A204.1 (cell line): ENCODE measurements at regions not wholly inside any gene's neighbourhood (a gene's known extent, or its start where the extent isn't known, plus 50 kb on each side); places are given as distances from the start of the nearest gene placed in this dataset.
"Not testable (repeated sequence)": the region's sequence is repeated elsewhere in the genome, so short reads cannot be mapped to it uniquely, and the experiment has no call there.

Source experiments
- FAIRE-seq: peaks from 2 replicates; lab custom pipeline; 2012; peaks lifted over from hg19 to GRCh38; lab: Jason Lieb, UNC

DNA sequence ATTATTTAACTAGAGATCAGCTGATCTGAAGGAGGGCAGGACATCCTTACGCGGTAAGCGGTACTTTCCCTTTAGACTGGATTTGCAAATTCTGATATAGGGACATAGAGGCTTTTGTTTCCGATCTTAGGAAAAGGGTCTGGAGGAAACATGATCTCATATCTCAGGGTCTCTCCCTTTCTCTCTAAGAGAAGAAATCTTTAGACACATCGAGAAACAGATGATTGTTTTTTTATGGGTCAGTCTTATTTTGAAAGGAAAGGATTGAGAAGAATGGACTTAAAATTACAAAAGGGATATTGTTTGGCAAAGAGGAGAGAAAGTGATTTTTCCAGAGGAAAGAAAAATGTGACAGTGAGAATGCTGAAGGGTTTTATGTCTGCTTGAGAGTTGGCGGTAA is 83.9 kb upstream of the OGFRL1 start:
- FAIRE-seq, result no peak

DNA sequence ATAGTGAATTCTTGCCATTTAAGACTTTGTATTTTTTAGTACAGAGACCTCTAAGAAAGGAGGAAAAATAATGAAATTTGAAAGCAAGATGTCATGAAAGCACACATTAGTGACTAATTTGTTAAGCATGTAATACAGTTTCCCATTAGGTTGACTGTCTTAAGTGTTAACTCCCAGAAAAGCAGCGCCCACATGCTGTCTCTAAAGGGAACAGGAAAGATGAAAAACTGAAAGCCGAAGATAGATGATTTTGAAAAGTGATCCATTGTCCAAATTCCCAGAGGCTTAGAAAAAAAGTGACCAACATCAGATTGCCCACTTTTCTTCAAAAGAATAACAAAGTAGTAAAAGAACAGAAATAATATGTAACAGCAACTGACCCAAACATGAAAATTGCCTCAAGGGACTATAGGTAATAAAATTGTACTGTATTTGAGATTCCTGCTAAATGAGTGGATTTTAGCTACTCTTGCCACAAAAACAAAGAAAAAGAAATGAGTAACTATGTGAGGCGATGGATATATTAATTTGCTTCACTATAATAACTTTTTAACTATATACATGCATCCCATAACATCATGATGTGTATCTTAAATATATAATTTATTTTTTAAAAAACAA is 83.2 kb upstream of the OGFRL1 start:
- no peak for FAIRE-seq

DNA sequence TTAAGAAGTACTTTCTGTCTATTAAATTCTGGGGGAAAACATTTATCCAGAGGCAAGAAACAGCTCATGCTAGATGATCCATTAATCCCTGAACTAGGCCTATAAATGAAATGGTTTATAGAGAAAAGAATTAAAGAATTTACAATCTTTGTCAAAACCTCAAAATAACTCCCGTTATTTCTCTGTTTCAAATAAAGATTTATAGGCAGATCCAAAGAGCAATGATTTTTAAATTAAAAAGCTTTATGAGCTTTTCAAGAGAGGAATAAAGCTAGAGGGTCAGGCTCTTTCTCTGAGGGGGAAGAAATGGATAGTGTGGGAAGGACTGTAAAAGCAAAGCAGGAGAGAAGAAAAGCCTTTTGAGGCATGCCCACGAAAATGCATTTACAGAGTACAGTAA is 82.5 kb upstream of the OGFRL1 start:
- FAIRE-seq, result no peak

DNA sequence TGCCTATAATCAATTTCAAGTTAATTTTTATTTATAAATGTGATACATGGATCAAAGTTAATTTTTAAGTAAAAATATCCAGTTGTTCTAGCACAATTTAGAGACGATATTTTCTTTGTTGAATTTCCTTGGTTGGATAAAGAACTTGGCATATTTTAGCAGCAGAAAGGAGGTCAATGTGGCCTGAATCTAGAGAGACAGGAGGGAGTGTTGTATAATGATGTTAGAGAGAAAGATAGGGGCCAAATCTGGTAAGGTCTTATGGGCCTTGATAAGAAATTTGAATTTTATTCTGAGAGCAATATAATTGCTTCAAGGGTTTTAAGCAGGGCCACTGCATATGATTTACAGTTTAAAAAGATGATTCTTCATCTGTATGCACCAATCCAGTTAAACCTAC is 79.4 kb upstream of the OGFRL1 start:
- FAIRE-seq, result no peak

DNA sequence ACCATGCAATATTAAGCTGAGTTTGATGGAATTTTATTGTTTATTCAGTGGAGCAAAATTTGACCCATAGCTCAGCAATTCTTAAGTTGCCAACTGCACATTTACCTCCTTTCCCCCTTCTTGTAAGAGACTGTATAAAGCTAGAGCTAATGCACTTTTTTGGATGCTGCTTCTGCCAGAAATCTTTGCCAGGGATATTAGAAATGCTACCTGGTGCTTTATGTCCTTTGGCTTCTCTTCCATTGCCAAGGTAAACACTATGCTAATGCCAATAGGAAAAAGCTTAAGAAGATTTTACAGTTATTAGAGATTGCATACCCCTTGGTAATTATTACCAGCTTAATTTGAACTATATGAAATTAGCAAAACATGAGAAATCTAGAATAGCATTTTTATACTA is 79.0 kb upstream of the OGFRL1 start:
- FAIRE-seq, result no peak

DNA sequence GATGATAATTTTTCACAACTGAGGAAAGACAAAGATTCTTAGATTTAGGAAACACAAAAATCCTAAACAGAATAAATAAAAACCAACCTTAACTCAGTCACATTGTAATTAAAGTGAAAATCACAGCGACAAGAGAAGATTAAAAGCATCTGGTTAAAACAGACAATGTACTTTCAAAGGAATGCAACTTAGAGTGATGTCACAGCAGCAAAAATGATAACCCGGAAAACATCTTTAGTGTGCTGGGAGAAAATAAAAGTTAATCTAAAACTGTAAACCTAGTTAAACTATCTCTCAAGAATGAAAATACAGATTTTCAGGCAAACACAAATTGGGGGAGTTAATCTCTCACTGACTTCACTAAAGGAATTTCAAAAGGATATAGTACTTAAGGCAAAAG is 76.8 kb upstream of the OGFRL1 start:
- no peak for FAIRE-seq

DNA sequence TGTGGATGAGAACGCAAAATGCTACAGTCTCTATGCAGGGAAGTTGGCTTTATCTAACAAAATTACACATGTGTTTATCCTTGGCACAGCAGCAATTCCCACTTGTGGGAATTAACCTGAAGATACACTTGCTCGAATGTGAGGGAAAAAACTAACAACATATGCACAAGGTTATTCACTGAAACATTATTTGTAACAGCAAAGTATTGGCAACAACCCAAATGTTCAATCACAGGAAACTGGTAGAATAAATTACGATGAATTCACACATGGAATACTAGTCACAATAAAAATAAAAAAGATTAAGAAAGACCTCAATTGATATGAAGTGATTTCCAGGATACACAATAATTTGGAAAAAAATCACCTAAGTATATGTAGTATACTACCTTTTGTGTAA is 68.1 kb upstream of the OGFRL1 start:
- no peak for FAIRE-seq

DNA sequence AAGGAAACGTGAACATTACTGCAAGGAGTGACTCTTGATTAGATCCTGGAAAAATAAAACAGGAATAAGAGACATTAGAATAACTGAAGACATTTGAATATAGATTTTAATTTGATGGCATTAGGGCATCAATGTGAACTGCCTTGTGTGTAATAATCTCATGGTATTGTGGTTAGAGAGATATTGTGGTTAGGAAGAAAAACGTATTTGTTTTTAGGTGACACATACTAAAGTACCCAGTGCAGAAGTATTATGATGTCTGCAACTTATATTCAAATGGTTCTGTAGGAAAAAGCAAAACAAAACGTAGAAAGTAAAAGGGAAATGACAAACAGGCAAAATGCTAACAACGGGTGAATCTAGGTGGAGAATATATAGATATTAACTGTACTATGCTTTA is 65.9 kb upstream of the OGFRL1 start:
- no peak for FAIRE-seq

DNA sequence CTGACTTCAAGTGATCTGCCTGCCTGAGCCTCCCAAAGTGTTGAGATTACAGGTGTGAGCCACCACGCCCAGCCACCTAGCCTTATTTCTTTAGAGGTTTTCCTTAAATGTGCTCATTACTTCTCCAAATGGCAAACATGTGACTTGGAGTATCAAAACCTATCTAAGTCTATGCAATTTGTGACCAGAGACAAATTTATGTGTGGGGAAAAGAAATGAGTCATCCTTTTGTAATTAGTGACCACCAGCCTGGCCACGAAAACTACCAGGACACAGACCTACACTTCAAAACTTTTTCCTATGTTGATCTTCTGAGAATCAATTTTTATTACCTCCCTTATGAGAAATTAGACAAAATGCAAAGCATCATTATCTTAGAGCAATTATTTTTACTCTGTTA is 64.6 kb upstream of the OGFRL1 start:
- FAIRE-seq, result no peak

DNA sequence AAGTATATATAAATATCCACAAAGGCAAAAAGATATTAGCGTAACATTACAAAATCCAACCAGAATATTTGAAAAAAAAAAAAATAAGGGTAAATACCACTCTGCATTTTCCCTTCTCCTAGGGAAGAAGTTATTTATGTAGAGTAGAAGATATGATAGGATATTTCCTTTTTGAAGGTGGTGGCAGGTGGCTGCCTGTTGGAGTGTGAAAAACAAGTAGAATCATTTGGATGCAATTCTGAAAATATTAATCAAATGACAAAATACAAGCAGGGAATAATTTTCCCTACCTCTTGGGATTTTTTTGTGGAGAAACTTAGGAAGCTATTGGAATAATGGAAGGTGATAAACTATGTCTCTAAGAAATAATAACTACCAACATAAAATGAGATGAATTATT is 62.5 kb upstream of the OGFRL1 start:
- FAIRE-seq, result no peak

DNA sequence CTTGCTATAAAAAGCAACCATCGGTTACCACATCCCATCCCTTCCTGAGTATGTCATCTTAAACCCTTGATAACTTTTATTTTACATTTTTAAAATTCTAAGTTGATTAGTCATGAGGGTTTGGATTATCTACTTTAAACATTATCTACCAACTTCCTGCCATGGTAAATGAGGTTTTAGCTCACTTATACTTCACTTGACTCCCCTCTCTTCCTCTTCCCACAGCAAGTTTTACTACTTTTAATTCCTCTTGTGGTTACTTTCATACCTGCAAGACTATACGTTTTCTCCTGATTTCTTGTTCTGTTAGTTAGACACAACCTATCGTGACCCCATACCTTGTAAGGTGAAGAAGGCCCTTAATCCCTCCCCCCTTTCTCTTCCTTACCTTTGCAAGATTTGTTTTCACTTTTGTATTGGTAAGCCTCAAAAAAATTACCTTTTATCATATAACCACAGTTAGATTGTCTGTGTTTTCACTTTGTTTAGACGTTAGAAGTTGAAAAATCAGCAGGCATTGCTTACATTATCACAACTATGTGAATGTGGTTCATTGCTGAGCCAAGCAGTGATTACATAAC is 60.1 kb upstream of the OGFRL1 start:
- FAIRE-seq, result no peak

DNA sequence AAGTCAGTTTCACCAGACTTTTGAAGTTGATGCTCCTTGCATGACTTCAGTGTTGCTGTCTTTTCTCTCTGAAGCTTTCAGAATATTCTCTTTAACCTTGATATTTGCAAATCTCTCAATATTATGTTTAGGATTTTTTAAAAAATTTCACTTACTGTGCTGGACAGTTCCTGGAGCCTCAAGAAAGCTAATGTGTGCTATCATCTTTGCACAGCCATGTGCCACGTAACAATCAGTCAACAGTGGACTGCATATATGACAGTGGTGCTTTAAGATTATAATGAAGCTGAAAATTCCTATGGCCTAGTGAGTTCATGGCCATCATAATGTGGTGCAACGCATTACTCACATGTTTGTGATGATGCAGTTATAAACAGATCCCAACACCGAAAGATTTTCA is 59.1 kb upstream of the OGFRL1 start:
- no peak for FAIRE-seq

DNA sequence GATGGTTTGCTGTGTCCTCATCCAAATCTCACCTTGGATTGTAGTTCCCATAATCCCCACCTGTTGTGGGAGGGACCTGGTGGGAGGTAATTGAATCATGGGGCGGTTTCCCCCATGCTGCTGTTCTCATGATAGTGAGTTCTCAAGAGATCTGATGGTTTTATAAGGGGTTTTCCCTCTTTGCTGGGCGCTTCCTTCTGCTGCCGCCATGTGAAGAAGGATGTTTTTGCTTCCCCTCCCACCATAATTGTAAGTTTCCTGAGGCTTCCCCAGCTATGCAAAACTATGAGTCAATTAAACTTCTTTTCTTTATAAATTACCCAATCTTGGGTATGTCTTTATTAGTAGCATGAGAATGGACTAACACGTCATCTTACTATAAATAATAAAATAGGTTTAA is 55.7 kb upstream of the OGFRL1 start:
- FAIRE-seq, result not testable (repeated sequence)

DNA sequence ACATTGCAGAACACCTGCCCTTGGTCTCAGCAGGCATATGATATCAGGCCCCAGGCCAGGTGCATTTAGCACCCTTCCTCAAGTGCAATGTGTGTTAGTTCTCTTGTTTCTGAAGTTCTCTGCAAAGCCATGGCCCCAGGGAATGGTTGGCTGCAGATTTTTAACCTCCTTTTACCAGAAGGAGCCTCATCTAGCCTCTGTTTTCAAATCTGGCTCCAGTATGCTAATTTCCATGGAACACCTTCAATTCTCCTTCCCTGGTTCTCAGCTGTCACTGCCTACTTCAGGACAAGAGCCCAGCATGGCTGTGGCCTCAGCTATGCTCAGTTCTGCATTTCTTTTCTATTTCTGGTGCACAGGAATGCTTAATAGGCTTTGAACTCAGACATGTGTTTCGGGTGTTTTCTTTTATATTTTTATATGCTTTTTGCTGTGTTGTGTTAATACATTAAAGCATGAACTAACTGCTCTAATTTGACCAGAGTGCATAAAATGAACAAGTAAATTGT is 51.6 kb upstream of the OGFRL1 start:
- no peak for FAIRE-seq

DNA sequence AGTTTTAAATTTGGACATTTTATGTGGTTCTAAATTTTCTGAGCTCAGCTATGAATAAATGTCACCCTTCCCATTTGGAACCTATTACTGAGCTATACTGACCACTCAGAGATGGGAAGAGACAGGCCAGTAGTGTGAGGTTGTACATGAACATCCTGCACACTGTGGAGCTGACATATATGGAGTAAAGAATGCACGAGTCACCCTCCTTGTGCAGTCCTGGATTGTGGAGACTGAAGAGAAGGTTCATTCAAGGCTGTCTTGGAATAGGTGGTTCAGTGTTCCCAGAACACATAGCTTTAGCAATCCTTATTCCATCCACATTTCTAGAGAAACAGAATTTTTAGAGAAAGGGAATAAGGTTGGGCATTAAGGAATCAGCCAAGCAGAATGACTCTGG is 50.3 kb upstream of the OGFRL1 start:
- FAIRE-seq, result no peak
